Endothelial cell of umbilical vein (primary cell): ENCODE measurements at regions not wholly inside any gene's neighbourhood (a gene's known extent, or its start where the extent isn't known, plus 50 kb on each side); places are given as distances from the start of the nearest gene placed in this dataset.

Experiments used
- BruUV-seq: library from RNA; stranded (reverse); fragments of 400-500 nt; replicated peaks from 2 replicates; lab custom pipeline; 2021; lab: Mats Ljungman, UMichigan
- CTCF ChIA-PET: fragments of 300-600, 350-600 bp; sonication (Branson Sonifier 250); formaldehyde crosslinking; loops from one replicate; lab custom pipeline; 2021; ENCODE audit warnings: antibody characterized with exemption, inconsistent platforms; lab: Charles Lee
- POLR2A ChIA-PET: fragments of 300-600, 350-600 bp; sonication (Branson Sonifier 250); formaldehyde crosslinking; loops from one replicate; lab custom pipeline; 2021; ENCODE audit warnings: antibody characterized with exemption, inconsistent platforms; lab: Charles Lee
- DNase-seq: peaks from one replicate; pipeline ENCODE4 v3.0.0-alpha.2; 2011; ENCODE audit warnings: low read depth, low spot score
- FAIRE-seq: peaks from 2 replicates; lab custom pipeline; 2011; peaks lifted over from hg19 to GRCh38; lab: Jason Lieb, UNC
- H2AFZ ChIP-seq: 2 replicates; pipeline ENCODE4 v1.6.0; 2012; ENCODE audit warnings: low read depth, low read length, control low read depth, inconsistent platforms
- H3K27ac ChIP-seq: 2 replicates; pipeline ENCODE4 v1.5.1; 2011; ENCODE audit warnings: low read depth, mild to moderate bottlenecking, control low read depth, low read length, moderate library complexity; ENCODE audit not compliant: insufficient read depth
- H3K27me3 ChIP-seq, 2 experiments: 2 replicates each; pipeline versions ENCODE4 v1.6.0 to v1.6.1; 2011; ENCODE audit warnings: low read length in 2 of 2, mixed read lengths in 1 of 2; ENCODE audit not compliant: control insufficient read depth in 2 of 2, insufficient read depth in 2 of 2
- H3K36me3 ChIP-seq, 2 experiments: 2 replicates in 1 of 2; 3 replicates in 1 of 2; pipeline ENCODE4 v1.5.1; 2011; ENCODE audit warnings: low read length in 2 of 2, mild to moderate bottlenecking in 1 of 2, moderate library complexity in 1 of 2; ENCODE audit not compliant: control insufficient read depth in 2 of 2, insufficient read depth in 2 of 2; ENCODE audit errors: extremely low read depth in 1 of 2
- H3K4me1 ChIP-seq: 3 replicates; pipeline ENCODE4 v1.5.1; 2011; ENCODE audit warnings: mild to moderate bottlenecking, low read length; ENCODE audit not compliant: control insufficient read depth, insufficient read depth; ENCODE audit errors: extremely low read depth
- H3K4me2 ChIP-seq: 2 replicates; pipeline ENCODE4 v1.6.1; 2011; ENCODE audit warnings: low read length, control low read depth, mixed read lengths; ENCODE audit not compliant: insufficient read depth
- H3K4me3 ChIP-seq, 3 experiments: fragments of 200-600 bp in 1 of 3; sonication (generic), shearing (Covaris generic) in 1 of 3; replicated peaks in 1 of 3; 2 replicates each; pipeline ENCODE4 v1.5.1; 2011 to 2016; ENCODE audit warnings: control low read depth in 3 of 3, low read length in 3 of 3, mild to moderate bottlenecking in 2 of 3, inconsistent platforms in 1 of 3, low read depth in 1 of 3, moderate library complexity in 1 of 3; ENCODE audit not compliant: insufficient read depth in 1 of 3
- H3K79me2 ChIP-seq: 2 replicates; pipeline ENCODE4 v1.6.0; 2012; ENCODE audit warnings: low read length, inconsistent platforms; ENCODE audit not compliant: control insufficient read depth, insufficient read depth
- H3K9ac ChIP-seq: replicated peaks from 2 replicates; pipeline ENCODE3; 2011; ENCODE audit warnings: low read length, control low read depth; ENCODE audit not compliant: insufficient read depth; ENCODE audit errors: extremely low read depth
- H3K9me1 ChIP-seq: replicated peaks from 3 replicates; pipeline ENCODE4 v1.6.0; 2011; ENCODE audit warnings: mild to moderate bottlenecking, low read length; ENCODE audit not compliant: control insufficient read depth, insufficient read depth; ENCODE audit errors: extremely low read depth
- H3K9me3 ChIP-seq: replicated peaks from 2 replicates; pipeline ENCODE4 v1.5.1; 2012; ENCODE audit warnings: low read length, inconsistent platforms; ENCODE audit not compliant: control insufficient read depth, insufficient read depth
- H4K20me1 ChIP-seq: replicated peaks from 2 replicates; pipeline ENCODE3; 2011; ENCODE audit warnings: mild to moderate bottlenecking, low read length; ENCODE audit not compliant: control insufficient read depth, insufficient read depth; ENCODE audit errors: extremely low read depth
- CTCF ChIP-seq, 2 donors: IDR thresholded peaks; 1 replicate in 1 of 2; 2 replicates in 1 of 2; pipeline ENCODE4 v1.5.1; 2011; ENCODE audit warnings: low read length in 2 of 2, mild to moderate bottlenecking in 2 of 2, moderate library complexity in 2 of 2, control low read depth in 1 of 2, inconsistent platforms in 1 of 2, low read depth in 1 of 2; ENCODE audit not compliant: insufficient read depth in 1 of 2; ENCODE audit errors: extremely low read depth in 1 of 2
- EZH2 ChIP-seq: IDR thresholded peaks from 2 replicates; pipeline ENCODE4 v1.6.1; 2012; ENCODE audit warnings: borderline replicate concordance, low read depth, mild to moderate bottlenecking, moderate library complexity, low read length, inconsistent platforms; ENCODE audit not compliant: severe bottlenecking
- FOS ChIP-seq: IDR thresholded peaks from 2 replicates; pipeline ENCODE4 v1.6.1; 2011; ENCODE audit warnings: mild to moderate bottlenecking, low read length, moderate library complexity, borderline replicate concordance; ENCODE audit not compliant: insufficient read depth
- GATA2 ChIP-seq: IDR thresholded peaks from 2 replicates; pipeline ENCODE4 v1.7.0; 2011; ENCODE audit warnings: low read depth, mild to moderate bottlenecking, moderate library complexity, mixed read lengths, low read length; ENCODE audit not compliant: insufficient read length, insufficient read depth
- JUN ChIP-seq: IDR thresholded peaks from 2 replicates; pipeline ENCODE4 v1.6.1; 2011; ENCODE audit warnings: borderline replicate concordance, low read depth; ENCODE audit not compliant: insufficient read length, insufficient read depth
- MAX ChIP-seq: IDR thresholded peaks from 2 replicates; pipeline ENCODE4 v1.6.1; 2011; ENCODE audit not compliant: insufficient read depth, insufficient read length
- MYC ChIP-seq: IDR thresholded peaks from one replicate; pipeline ENCODE4 v1.6.1; 2011; ENCODE audit warnings: mild to moderate bottlenecking, low read depth, low read length
- POLR2A ChIP-seq: IDR thresholded peaks from 2 replicates; pipeline ENCODE4 v1.6.1; 2012; ENCODE audit warnings: low read depth, mild to moderate bottlenecking, control low read depth, low read length
- POLR2AphosphoS5 ChIP-seq: IDR thresholded peaks from 2 replicates; pipeline ENCODE4 v1.6.1; 2012; ENCODE audit warnings: low read depth, mild to moderate bottlenecking, control low read depth, low read length, moderate library complexity; ENCODE audit not compliant: insufficient read depth
- dilution Hi-C: fragments of 300-500 bp; cut with MboI; formaldehyde crosslinking; loops from one replicate; pipeline ENCODE4 v1.15.0; 2019; ENCODE audit warnings: low sequenced_read_pairs; ENCODE audit not compliant: extremely low pct_ligation_motif_present
- intact Hi-C: fragments of 100-400 bp; cut with micrococcal nuclease; formaldehyde crosslinking; loops from one replicate; pipeline ENCODE4 v1.10.0; 2022

- CTCF ChIA-PET = no interaction called here
- intact Hi-C loops = no loop called here
- dilution Hi-C loops = no loop called here
Measured at GRCh38 chr2:48113767-48114166, 200.7 kb upstream of the FOXN2 start.

More at GRCh38 chr2:48113767-48114166, 200.7 kb upstream of the FOXN2 start:
- no TSS peak for BruUV-seq
- Histone ChIP-seq H3K9me3 (no peaks in the 10 kb centered on the region), H3K27me3 (no peaks in the 10 kb centered on the region), H3K4me2 (no peak overlapping the region), H2AFZ (no peak overlapping the region), H3K9ac (no peak overlapping the region), H3K4me1 (peaks cover 12% of the 10 kb centered on the region), H3K9me1 (no peaks in the 10 kb centered on the region), H4K20me1 (no peaks in the 10 kb centered on the region), H3K79me2 (no peaks in the 10 kb centered on the region), H3K4me3 (no peak overlapping the region), H3K36me3 (no peaks in the 10 kb centered on the region), H3K27ac (no peak overlapping the region)
- POLR2A ChIA-PET = no interaction called here
- DNase-seq = no peak
- TF ChIP-seq MAX (no peak), JUN (no peak), GATA2 (no peak), EZH2 (no peak), CTCF (IDR thresholded peaks at IDR 0.05; ENCODE audit: extremely low read depth in 1 of 2, insufficient read depth in 1 of 2, low read depth in 1 of 2, low read length in 2 of 2) (no peak), POLR2AphosphoS5 (no peak), MYC (no peak), FOS (no peak), POLR2A (no peak)
- no peak for FAIRE-seq
